ENCODE measurements at regions not wholly inside any gene's neighbourhood (a gene's known extent, or its start where the extent isn't known, plus 50 kb on each side); places are given as distances from the start of the nearest gene placed in this dataset.

- DNase-seq: no peak
Measured at GRCh38 chr11:19512618-19513017, 200.0 kb upstream of the NAV2 start.

- DNase-seq: peak in 1 of 2 experiments; percentile 0
Measured at GRCh38 chr11:19511413-19512183, 201.0 kb upstream of the NAV2 start.

GRCh38 chr11:19511066-19511412 lies 201.6 kb upstream of the NAV2 start:
- no peak for DNase-seq

DNA sequence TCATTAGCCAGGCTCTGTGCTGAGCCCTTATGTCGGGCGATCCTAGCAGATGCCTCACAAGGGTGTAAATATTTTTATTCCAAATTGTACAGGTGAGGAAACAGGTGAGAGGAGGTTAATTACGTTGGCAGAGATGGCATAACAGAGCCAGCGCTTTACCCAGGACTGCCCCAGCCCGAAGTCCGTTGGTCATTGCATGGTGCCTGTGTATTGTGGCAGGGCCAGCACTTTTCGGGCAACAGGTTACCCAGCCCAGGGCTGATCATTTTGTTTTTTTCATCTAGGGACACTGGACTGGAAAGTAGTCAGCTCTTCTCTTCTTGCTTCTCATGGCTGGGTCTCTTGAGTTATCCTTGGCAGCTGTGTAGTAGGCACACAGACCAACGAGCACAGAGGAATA lies 202.2 kb upstream of the NAV2 start:
- no peak for DNase-seq

- no peak for DNase-seq
Measured at GRCh38 chr11:19509215-19509614, 203.4 kb upstream of the NAV2 start.

DNA sequence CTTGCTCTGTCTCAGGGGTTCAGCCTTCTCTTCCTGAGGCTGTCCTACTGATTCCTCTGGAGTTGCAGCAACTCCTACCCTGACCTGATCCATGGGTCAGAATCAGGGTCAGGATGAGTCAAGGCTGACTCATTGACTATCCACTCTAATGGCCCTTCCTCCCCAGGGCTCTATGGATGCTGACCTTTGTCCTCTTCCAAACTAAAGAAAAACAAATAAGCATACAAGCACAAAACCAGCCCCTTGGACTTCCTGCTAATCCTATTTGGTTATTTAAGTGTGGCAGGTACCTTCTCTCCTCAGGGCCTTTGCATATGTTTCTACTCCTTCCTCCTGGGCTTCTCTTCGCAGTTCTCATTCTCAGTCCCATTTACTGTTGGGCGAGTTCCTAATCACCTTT lies 204.5 kb upstream of the NAV2 start:
- DNase-seq: no peak

- DNase-seq: no peak
Measured at GRCh38 chr11:19506816-19507486, 205.7 kb upstream of the NAV2 start.

DNA sequence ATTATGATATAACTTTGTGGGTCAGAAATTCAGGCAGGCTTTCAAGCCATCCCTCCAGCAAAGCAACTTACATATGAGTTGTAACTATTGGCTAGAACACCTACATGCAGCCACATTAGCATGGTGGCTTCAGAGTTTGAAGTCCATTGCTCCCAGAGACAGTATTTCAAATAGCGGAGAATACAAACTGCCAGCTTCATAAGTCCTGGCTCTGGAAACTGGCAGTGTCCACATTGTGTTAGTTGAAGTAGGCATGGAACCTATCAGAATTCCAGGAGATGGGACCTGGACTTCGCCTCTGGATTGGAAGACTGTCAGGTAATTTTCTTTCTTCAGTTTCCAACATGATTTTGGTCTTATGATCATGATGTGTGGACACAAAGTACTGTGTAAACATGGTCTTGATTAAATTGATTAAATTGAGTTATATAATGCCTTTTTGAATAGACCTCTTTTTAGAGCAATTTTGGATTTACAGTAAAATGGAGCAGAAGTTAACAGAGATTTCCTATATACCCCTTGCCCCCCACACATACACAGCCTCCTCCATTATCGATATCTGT lies 209.9 kb upstream of the NAV2 start:
- DNase-seq: no peak

DNA sequence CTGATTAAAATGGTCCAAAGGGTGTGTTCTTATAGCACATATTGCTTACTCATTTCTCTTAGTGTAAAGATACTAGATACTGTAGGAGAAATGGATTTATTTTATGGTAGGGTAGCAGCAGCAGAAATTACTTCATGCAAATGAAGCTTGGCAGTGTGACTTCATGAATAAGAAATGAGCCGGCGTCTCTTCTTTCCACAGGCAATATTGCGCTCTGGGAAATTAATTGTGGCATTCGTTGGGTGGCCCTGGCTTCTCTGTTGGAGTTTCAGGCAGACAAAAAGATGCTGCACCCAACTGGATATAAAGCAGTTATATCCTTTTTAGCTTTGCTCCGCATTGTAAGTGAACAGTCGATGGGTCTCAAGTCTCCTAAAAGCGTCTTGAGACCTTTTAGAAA lies 211.0 kb upstream of the NAV2 start:
- DNase-seq: no peak

- DNase-seq: no peak
Measured at GRCh38 chr11:19499999-19500398, 212.6 kb upstream of the NAV2 start.

GRCh38 chr11:19499026-19499669 lies 213.5 kb upstream of the NAV2 start:
- DNase-seq: no peak

DNA sequence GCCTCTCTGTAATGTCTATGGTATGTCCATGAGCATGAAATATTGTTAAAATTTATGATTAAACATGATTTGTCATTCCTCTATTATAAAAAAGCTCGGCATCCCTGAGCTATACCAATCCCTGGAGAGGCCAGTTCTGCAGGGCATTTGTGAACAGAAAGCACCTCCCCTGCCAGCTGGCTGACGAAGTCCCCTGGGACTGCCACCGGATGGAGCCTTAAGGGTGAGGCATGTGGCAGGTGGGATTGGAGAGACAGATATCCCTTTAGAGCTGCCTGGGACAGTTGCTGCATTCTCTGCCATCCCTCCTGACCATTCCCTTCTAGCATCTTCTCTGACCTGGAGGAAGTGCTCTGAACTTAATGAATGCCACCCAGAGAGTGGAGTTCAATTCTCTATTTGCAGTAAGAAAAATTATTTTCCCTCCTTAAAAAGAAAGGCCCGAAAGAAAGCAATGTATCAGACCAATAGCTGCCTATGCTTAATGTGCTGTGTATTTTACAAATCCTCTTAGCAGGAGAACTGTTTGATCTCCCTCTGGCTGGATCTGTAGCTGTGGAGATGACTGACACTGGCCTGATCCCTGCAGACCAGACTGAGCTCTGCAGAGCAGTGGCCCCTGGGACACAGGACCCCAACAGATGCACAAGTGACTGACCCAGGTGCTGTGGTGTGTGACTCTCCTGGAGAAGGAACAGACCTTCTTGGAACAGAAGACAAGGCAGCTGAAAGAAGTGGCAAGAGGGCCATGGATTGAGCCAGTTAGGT lies 219.0 kb upstream of the NAV2 start:
- DNase-seq: no peak

DNA sequence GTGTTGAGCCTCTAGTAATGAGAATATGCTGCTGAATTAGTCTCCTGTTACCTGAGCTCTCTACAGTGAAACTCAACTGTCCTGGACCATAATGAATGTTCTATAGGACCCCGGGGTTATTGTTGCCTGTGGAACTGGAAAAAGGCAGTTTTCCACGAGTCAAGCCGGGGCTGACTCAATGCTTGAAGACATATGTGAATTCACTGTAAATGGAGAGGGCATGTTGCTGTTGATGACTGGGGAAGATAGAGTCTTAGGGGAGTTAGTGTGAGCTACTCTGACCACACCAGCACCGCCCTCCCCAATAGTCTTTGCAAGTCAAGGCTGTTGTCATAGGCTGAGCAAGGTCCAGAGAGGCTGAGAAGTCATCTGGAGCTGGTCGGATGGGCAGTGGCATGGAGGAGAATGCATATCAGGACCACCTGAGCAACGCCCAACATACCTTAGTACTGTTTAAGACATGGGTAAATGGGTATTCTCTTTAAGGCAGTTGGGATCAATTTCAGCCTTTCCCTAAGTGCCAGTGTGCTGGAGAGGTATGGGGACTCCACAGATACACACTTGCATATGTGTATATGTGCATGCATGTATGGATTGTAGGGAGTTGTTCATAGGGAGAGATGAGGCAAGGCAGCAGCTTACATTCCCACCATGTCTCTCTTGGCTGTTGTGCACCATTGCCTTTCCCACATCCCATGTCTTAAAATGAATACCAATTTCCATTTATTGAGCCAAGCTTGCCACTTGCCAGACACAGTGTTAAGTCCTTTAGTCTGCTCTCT lies 230.1 kb upstream of the NAV2 start:
- DNase-seq: no peak

- DNase-seq: no peak
Measured at GRCh38 chr11:19480540-19480939, 232.1 kb upstream of the NAV2 start.

GRCh38 chr11:19478891-19479290 lies 233.7 kb upstream of the NAV2 start:
- DNase-seq: no peak

DNA sequence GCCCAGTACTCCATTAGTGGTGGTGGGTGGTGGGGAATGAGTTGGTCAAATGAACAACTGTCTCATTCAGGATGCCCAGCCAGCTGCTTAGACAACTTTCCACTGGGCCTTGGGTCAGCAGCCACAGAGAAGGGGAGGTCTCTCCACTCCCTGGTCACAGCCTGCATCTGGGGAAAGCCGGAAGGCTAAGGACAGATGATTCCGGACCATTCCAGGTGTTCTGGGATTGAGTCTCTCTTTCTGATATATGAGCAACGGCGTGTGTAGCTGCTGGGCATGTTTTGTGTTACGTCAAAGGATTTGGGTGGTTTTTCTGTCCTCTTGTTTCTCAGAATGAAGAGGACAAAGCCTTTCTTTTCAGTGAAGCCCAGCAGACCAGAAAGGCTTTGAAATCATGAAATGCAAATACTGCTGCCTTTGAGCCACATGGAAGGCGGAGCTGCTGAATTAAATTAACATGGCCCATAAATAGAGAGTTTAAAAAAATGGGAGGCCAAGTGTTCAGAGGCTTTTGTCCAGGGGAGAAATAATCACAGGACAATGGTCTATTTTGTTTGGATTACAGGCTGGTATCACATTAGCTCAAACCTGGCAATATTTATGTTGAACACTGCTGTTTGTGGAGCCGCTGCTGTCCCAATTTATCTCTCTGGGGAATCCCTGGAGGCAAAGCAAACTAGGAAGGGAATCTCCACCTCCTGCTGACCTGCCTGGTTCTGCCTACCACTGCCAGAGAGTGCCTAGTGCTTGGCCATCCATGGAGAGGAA lies 234.4 kb upstream of the E2F8 start:
- no peak for DNase-seq

DNA sequence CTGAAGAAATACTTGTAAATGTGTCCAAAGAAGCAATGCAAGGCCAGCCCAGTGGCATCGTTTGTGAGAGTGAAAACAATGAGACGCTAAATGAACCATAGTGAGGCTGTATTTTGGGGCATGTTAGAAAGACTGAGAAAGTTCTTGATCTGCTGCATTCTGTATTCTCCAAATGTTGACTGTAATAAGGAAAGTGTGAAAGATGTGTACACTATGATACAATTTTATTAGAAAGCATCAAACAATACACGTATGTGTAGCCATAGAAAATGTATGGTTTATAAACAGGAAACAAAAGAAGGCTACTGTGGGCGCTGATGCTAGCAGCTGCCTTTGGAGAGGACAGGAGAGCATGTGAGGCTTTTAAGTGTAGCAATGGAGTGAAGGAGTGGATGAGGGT lies 233.5 kb upstream of the E2F8 start:
- DNase-seq: no peak

GRCh38 chr11:19472679-19473078 lies 231.9 kb upstream of the E2F8 start:
- DNase-seq: no peak

DNA sequence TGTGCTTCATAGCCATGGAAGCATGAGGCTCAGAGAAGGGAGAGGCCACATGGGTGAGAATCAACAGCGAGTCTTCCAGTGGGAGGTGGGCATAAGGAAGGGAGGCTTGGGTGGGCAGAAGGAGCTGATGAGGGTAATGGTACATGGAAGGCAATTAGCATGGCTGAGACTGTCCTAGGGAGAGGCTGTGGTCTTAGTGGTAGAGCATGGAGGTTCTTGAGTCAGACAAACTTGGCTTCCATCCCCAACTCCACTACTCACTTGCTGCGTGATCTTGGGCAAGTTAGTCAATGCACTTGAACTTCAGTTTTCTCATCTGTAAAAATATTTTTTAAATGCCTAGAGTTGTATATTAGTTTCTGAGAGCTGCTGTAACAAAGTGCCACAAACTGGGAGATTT lies 227.2 kb upstream of the E2F8 start:
- no peak for DNase-seq

- DNase-seq: no peak
Measured at GRCh38 chr11:19466314-19466713, 225.6 kb upstream of the E2F8 start.

GRCh38 chr11:19463976-19464375 lies 223.2 kb upstream of the E2F8 start:
- no peak for DNase-seq

Data from SHP77 (cell line).